Stomach (tissue), 4 donors: ENCODE measurements at regions not wholly inside any gene's neighbourhood (a gene's known extent, or its start where the extent isn't known, plus 50 kb on each side); places are given as distances from the start of the nearest gene placed in this dataset.

ENCODE experiments used
- POLR2A ChIP-seq, 4 donors: fragments of 450-650 bp; IDR thresholded peaks; one replicate each; pipeline ENCODE4 v1.6.1; 2016; ENCODE audit warnings: antibody characterized with exemption in 4 of 4, control low read depth in 2 of 4, mild to moderate bottlenecking in 1 of 4, moderate library complexity in 1 of 4
- POLR2AphosphoS5 ChIP-seq, 3 donors: sonication (generic); formaldehyde crosslinking; IDR thresholded peaks; one replicate each; pipeline ENCODE4 v1.6.1; 2016; ENCODE audit warnings: antibody characterized with exemption in 3 of 3
- TF ChIP-seq, protein P1 (sequence below), 7 experiments: fragments of 450-650 bp in 4 of 7; fragments of 200-600 bp in 3 of 7; sonication (generic) in 3 of 7; IDR thresholded peaks; one replicate each; pipeline ENCODE4 v1.5.1; 2016 to 2019; ENCODE audit warnings: antibody characterized with exemption in 7 of 7, control low read depth in 2 of 7, mild to moderate bottlenecking in 1 of 7

DNA sequence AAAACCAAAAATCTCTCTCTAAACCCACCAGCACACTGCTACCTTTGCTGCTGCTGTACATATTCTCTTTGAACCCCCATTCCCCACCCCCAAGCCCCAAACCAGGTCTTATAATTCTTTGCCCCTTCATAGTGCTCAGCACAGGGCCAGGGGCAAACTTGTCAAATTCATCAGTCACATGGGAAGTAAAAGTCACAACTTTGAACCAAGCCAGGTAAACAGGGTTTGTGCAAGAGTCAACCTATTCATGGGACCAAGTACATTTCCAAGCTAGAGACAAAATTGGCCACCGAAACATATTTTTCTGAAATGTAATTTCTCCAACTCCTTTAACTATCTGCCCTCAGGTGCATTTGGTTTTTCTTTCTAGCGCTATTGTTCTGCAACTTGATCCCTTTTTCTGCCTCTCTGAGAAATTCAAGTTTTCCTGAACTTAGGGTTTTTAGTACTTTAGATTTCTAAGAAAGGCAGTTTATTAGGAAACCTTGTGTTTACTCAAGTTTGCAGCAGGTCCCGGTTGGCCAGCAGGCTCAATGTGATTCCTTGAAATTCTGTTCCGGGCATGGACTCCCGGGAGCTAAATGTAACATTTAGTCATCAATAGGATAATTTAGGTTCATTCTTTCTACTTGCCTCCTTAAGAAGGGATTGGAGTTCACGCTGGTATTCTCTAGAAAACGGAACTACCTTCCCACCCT, 230.5 kb downstream of the EFCAB11 start:
- TF ChIP-seq POLR2AphosphoS5 (IDR thresholded peaks at IDR 0.05) (no peak), POLR2A (IDR thresholded peaks at IDR 0.05) (no peak)
- TF ChIP-seq, protein P1, sequence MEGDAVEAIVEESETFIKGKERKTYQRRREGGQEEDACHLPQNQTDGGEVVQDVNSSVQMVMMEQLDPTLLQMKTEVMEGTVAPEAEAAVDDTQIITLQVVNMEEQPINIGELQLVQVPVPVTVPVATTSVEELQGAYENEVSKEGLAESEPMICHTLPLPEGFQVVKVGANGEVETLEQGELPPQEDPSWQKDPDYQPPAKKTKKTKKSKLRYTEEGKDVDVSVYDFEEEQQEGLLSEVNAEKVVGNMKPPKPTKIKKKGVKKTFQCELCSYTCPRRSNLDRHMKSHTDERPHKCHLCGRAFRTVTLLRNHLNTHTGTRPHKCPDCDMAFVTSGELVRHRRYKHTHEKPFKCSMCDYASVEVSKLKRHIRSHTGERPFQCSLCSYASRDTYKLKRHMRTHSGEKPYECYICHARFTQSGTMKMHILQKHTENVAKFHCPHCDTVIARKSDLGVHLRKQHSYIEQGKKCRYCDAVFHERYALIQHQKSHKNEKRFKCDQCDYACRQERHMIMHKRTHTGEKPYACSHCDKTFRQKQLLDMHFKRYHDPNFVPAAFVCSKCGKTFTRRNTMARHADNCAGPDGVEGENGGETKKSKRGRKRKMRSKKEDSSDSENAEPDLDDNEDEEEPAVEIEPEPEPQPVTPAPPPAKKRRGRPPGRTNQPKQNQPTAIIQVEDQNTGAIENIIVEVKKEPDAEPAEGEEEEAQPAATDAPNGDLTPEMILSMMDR (IDR thresholded peaks at IDR 0.05) = no peak
